Stimulated activated CD8-positive, alpha-beta memory T cell treated with anti-CD3 and anti-CD28 coated beads, Interleukin-12 subunit alpha, Interleukin-12 subunit beta, amount 100 ng/mL, for 1 hour (primary cell): ENCODE measurements at regions not wholly inside any gene's neighbourhood (a gene's known extent, or its start where the extent isn't known, plus 50 kb on each side); places are given as distances from the start of the nearest gene placed in this dataset.
"Not testable (repeated sequence)": the region's sequence is repeated elsewhere in the genome, so short reads cannot be mapped to it uniquely, and the experiment has no call there.

ENCODE experiments used
- DNase-seq: peaks from one replicate; pipeline ENCODE4 v3.0.0-alpha.2; 2020; ENCODE audit warnings: low read depth

- DNase-seq, result no peak
These were observed 1235.3 kb downstream of the GATA3 start for GRCh38 chr10:9289811-9290210.

DNA sequence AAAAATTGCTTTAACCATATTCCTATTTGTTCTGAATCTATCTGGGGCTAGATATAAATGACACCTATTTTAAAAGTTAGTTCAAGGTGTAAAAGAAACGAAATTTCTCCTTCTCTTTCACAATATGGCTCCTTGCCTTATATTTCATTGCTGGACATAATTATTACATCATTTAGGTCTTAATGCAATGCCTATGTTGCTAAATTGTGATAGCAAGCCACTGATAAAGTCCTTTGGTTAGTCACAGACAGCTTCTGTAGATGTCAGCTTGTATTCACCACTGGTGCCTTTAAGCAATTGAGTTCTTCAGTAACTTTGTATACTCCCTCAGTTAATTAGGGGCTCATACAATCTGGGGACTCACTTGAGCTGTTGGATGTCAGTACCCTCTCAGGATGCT is 1236.6 kb downstream of the GATA3 start:
- no peak for DNase-seq

GRCh38 chr10:9294132-9294663 is 1239.7 kb downstream of the GATA3 start:
- DNase-seq, result no peak

- DNase-seq, result no peak
These were observed 1240.4 kb downstream of the GATA3 start for GRCh38 chr10:9294865-9295264.

- DNase-seq, result no peak
These were observed 1241.7 kb downstream of the GATA3 start for GRCh38 chr10:9296190-9296589.

DNA sequence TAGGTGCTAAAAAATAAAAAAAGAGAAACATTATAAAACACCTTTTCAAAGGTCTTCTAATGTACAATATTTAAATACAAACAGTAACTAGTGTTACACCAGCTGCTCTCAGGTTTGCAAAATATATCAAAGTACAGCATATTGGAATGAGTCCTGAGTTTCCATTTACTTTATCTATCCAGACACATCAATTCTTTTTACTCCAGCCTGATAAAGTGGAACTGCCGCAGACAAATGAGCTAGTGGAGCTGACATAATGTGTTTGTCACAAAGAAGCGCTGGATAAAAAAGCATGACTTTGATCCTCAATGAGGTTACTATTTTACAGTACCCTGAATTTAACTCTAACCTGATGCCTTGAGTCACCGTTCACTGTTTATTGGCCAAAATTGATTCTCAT is 1243.1 kb downstream of the GATA3 start:
- DNase-seq, result no peak

DNA sequence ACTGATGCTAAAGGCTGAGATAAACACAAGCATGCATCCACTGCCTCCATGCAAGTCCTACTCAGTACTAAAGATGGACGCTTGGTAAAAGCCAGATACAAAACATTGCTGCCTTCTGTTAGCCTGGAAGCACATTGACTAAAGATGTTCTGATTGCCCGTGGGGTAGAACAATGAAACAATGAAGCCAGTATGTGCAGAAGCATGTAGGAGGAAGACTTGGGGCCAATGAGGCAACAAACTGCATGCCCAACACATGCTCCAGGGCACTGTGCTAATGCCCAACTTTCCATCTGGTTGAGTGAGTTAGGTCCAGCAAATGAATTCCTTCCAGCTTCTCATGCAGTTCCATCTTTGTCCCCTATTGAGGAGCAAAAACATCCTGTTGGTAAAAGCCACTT is 1245.5 kb downstream of the GATA3 start:
- no peak for DNase-seq

DNA sequence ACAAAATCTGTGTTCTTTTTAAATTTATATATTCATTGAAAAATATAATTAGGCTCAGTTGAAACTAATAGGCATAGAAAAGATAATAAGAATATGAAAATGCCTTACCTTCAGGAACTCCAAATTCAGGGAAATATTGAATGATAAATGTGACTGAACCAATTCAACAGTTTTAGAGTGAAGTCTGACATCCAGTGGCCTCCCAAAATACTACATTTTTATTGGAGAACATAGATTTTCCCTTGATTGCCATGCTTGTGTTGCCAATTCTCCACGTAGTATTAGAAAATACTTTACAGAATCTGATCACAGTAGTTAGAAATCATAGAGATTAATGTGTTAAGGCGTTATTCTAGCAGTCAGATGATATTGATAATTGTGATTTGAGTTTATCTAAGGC is 1246.7 kb downstream of the GATA3 start:
- DNase-seq, result no peak

GRCh38 chr10:9301554-9301953 is 1247.1 kb downstream of the GATA3 start:
- no peak for DNase-seq

- no peak for DNase-seq
These were observed 1247.8 kb downstream of the GATA3 start for GRCh38 chr10:9302140-9302746.

- DNase-seq, result no peak
These were observed 1250.6 kb downstream of the GATA3 start for GRCh38 chr10:9305018-9305655.

DNA sequence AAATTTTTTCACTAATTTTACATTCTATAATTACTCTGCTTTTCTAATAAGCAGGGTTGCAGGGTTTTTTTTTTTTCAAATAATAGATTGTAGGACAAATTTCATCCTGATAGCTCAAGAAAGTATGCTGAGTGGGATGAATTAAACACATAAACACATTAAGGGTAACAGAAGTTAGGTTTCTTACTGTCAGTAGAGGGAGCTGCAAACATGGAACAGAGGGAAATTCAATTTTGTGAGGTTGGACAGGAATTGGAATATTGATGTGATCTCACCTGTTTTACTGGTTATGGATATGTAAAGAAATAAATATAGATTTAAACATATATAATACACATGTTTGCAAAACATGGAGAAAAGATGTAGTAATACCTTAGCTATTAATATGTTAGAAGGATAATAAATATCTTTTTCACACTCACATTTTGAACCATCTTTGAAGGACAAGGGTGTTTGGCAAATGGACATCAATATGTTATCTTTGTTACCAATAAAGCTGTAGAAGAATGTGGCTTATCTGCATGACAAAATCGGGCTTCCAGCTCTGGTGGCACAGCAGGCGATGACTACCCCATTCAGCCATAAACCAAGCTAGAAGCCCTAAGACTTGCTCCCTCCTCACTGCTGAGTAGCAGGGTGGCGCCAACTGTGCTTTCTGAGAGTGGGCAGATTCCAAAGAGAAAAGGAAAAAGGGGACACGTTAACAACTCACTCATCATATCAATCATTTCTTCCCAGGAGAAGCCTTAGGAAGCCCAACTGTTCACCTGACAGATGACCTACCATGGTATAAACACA is 1257.4 kb downstream of the GATA3 start:
- DNase-seq, result no peak

DNA sequence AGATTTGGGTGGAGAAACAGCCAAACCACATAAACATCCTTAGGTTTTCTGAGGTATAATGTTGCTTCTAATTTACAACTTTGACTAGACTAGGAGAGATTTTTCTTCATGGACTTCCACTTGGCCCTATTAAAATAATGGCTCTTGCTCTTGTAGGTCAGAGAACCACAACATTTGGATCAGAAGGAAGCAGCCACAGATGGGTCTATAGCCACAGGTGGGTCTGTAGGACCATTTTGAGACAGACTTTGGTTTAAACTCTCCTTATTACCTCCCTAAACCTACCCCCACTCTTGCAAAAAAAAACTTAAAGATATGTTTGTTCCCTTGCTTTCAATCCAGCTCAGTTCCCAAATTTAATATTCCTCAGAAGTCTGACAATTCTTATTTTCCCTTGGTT is 1260.8 kb downstream of the GATA3 start:
- DNase-seq, result no peak

GRCh38 chr10:9331583-9332008 is 1277.1 kb downstream of the GATA3 start:
- no peak for DNase-seq

GRCh38 chr10:9334270-9334669 is 1279.8 kb downstream of the GATA3 start:
- no peak for DNase-seq

DNA sequence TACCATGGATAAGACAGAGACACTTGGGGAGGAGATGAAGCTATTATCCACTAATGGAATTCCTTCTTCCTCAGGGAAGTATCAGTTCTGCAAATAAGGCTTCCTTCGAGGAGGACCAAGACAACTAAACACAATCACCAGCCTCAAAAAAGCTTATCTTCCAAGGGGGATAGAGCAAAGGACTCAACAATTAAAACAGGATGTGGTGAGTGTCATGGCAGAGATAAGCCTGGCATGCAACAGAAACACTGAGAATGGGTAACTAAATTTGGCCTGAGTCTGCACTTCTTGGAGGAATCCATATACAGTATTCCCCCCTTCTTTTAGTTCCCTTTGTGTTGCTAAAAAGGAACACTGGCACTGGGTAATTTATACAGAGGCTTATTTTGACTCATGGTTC is 1285.2 kb downstream of the GATA3 start:
- no peak for DNase-seq

GRCh38 chr10:9342885-9343570 is 1288.5 kb downstream of the GATA3 start:
- no peak for DNase-seq

DNA sequence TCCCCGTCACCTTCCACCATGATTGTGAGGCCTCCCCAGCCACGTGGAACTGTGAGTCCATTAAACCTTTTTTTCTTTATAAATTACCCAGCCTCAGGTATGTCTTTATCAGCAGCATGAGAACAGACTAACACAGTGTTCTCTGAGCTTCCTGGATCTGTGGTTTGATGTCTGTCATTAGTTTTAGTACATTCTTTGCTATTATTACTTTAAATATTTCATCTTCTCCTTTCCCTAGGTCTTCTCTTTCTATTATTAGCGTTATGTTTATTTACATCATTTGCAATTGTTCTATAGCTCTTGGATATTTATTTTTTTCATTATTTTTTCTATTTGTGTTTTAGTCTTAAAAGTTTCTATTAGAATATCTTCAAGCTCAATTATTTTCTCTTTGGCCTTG is 1293.4 kb downstream of the GATA3 start:
- DNase-seq, result not testable (repeated sequence)

- DNase-seq, result no peak
These were observed 1303.0 kb downstream of the GATA3 start for GRCh38 chr10:9357471-9357870.

DNA sequence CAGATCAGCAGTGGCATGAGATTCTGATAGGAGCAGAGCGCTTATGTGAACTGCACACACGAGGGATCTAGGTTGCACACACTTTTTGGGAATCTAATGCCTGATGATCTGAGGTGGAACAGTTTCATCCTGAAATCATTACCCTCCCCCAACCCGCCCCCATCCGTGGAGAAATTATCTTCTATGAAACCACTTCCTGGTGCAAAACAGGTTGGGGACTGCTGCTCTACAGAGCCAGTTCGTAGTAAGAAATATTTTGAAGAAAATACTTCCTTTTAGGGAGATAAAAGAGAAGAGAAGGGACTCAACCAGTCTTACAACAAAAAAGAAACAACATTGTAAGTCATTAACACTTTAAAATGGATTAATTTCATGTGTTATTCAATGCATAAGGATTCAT is 1308.2 kb downstream of the GATA3 start:
- no peak for DNase-seq

GRCh38 chr10:9379183-9379582 is 1324.7 kb downstream of the GATA3 start:
- no peak for DNase-seq

- DNase-seq, result no peak
These were observed 1327.4 kb downstream of the GATA3 start for GRCh38 chr10:9381733-9382532.
